SK-N-SH treated with all-trans-retinoic acid at 6 μM for 48 hours (cell line): ENCODE measurements at regions not wholly inside any gene's neighbourhood (a gene's known extent, or its start where the extent isn't known, plus 50 kb on each side); places are given as distances from the start of the nearest gene placed in this dataset.

Source experiments
- ATAC-seq: fragments of 200-7000 bp; cut with Tn5 transposase; 3 replicates; pipeline ENCODE4 v1.9.1; 2020; ENCODE audit warnings: mild to moderate bottlenecking, moderate library complexity
- ARNTL ChIP-seq: fragments of 450-650 bp; formaldehyde crosslinking; IDR thresholded peaks from 2 replicates; pipeline ENCODE4 v1.5.0; 2020; ENCODE audit warnings: low read depth, mild to moderate bottlenecking, moderate library complexity, borderline replicate concordance
- BACH2 ChIP-seq: fragments of 250-450 bp; sonication (Bioruptor Pico); IDR thresholded peaks from 2 replicates; pipeline ENCODE4 v1.9.0; 2021; ENCODE audit warnings: mild to moderate bottlenecking, borderline replicate concordance
- CREB5 ChIP-seq: fragments of 250-450 bp; sonication (Bioruptor Pico); IDR thresholded peaks from 2 replicates; pipeline ENCODE4 v1.5.1; 2020; ENCODE audit warnings: low read depth, mild to moderate bottlenecking, moderate library complexity
- CSDC2 ChIP-seq: fragments of 250-450 bp; sonication (Bioruptor Pico); IDR thresholded peaks from 2 replicates; pipeline ENCODE4 v1.5.0; 2020; ENCODE audit warnings: mild to moderate bottlenecking, moderate library complexity
- CSRNP3 ChIP-seq: fragments of 250-450 bp; sonication (Bioruptor Pico); IDR thresholded peaks from 2 replicates; pipeline ENCODE4 v1.5.1; 2021; ENCODE audit warnings: mild to moderate bottlenecking, moderate library complexity
- GLIS3 ChIP-seq: fragments of 250-450 bp; sonication (Bioruptor Pico); IDR thresholded peaks from 2 replicates; pipeline ENCODE4 v1.5.0; 2020; ENCODE audit warnings: mild to moderate bottlenecking, moderate library complexity
- OSR1 ChIP-seq: fragments of 250-450 bp; sonication (Bioruptor Pico); IDR thresholded peaks from 2 replicates; pipeline ENCODE4 v1.8.0; 2022; ENCODE audit warnings: moderate library complexity, mild to moderate bottlenecking, inconsistent platforms
- PATZ1 ChIP-seq: fragments of 250-450 bp; sonication (Bioruptor Pico); IDR thresholded peaks from 2 replicates; pipeline ENCODE4 v1.8.0; 2020; ENCODE audit warnings: mild to moderate bottlenecking, moderate library complexity, borderline replicate concordance
- PPARA ChIP-seq: fragments of 250-450 bp; sonication (Bioruptor Pico); IDR thresholded peaks from 2 replicates; pipeline ENCODE4 v1.5.0; 2020; ENCODE audit warnings: mild to moderate bottlenecking, borderline replicate concordance
- RARB ChIP-seq: fragments of 250-450 bp; sonication (Bioruptor Pico); IDR thresholded peaks from 2 replicates; pipeline ENCODE4 v1.8.0; 2021; ENCODE audit warnings: mild to moderate bottlenecking, moderate library complexity
- SNAI2 ChIP-seq: fragments of 250-450 bp; sonication (Bioruptor Pico); IDR thresholded peaks from 2 replicates; pipeline ENCODE4 v1.5.0; 2020; ENCODE audit warnings: mild to moderate bottlenecking, moderate library complexity
- TCF4 ChIP-seq: fragments of 250-450 bp; sonication (Bioruptor Pico); IDR thresholded peaks from 2 replicates; pipeline ENCODE4 v1.8.0; 2021; ENCODE audit warnings: mild to moderate bottlenecking, moderate library complexity, borderline replicate concordance
- TOX ChIP-seq: fragments of 250-450 bp; sonication (Bioruptor Pico); IDR thresholded peaks from 2 replicates; pipeline ENCODE4 v1.8.0; 2021; ENCODE audit warnings: mild to moderate bottlenecking, moderate library complexity, borderline replicate concordance
- TSHZ2 ChIP-seq: fragments of 250-450 bp; sonication (Bioruptor Pico); IDR thresholded peaks from 2 replicates; pipeline ENCODE4 v1.5.0; 2020; ENCODE audit warnings: mild to moderate bottlenecking, moderate library complexity
- ZC3H10 ChIP-seq: fragments of 250-450 bp; sonication (Bioruptor Pico); IDR thresholded peaks from 2 replicates; pipeline ENCODE4 v1.5.1; 2021; ENCODE audit warnings: mild to moderate bottlenecking, moderate library complexity
- ZFP3 ChIP-seq: fragments of 250-450 bp; sonication (Bioruptor Pico); IDR thresholded peaks from 2 replicates; pipeline ENCODE4 v1.5.0; 2020; ENCODE audit warnings: mild to moderate bottlenecking, moderate library complexity
- ZFP30 ChIP-seq: fragments of 450-650 bp; formaldehyde crosslinking; IDR thresholded peaks from 2 replicates; pipeline ENCODE4 v1.5.0; 2022; ENCODE audit warnings: mild to moderate bottlenecking, moderate library complexity
- ZNF565 ChIP-seq: fragments of 450-650 bp; formaldehyde crosslinking; conservative IDR thresholded peaks from 2 replicates; pipeline ENCODE4 v1.5.0; 2020; ENCODE audit warnings: low read depth, mild to moderate bottlenecking, moderate library complexity
- ZNF8 ChIP-seq: fragments of 450-650 bp; formaldehyde crosslinking; IDR thresholded peaks from 2 replicates; pipeline ENCODE4 v1.5.0; 2020; ENCODE audit warnings: mild to moderate bottlenecking, moderate library complexity

- no peak for TF ChIP-seq TSHZ2
- TF ChIP-seq CSDC2 (CRISPR knock-in tag), result no peak
- no peak for TF ChIP-seq SNAI2 (CRISPR knock-in tag)
- TF ChIP-seq PATZ1 (CRISPR knock-in tag), result no peak
- no peak for TF ChIP-seq TOX
- no peak for TF ChIP-seq GLIS3
- TF ChIP-seq ZC3H10 (CRISPR knock-in tag), result no peak
- TF ChIP-seq RARB (CRISPR knock-in tag), result no peak
- no peak for TF ChIP-seq ZFP3 (CRISPR knock-in tag)
- no peak for TF ChIP-seq ZNF565 (CRISPR knock-in tag)
- TF ChIP-seq, all 23 proteins: peak for 0
These were observed 70.7 kb upstream of the PPP3CA start (continued) for GRCh38 chr4:101418055-101418454.

GRCh38 chr4:101417046-101417445, 69.7 kb upstream of the PPP3CA start:
- no peak for TF ChIP-seq CSDC2 (CRISPR knock-in tag)
- TF ChIP-seq OSR1 (CRISPR knock-in tag), result no peak
- no peak for TF ChIP-seq RARB (CRISPR knock-in tag)
- no peak for TF ChIP-seq ARNTL (CRISPR knock-in tag)
- no peak for TF ChIP-seq CREB5
- TF ChIP-seq ZNF8 (CRISPR knock-in tag), result no peak
- TF ChIP-seq CSRNP3 (CRISPR knock-in tag), result no peak
- TF ChIP-seq TCF4 (CRISPR knock-in tag), result no peak
- no peak for TF ChIP-seq TSHZ2
- no peak for TF ChIP-seq PPARA (CRISPR knock-in tag)
- TF ChIP-seq ZFP30, result no peak
- TF ChIP-seq BACH2 (CRISPR knock-in tag), result no peak
- TF ChIP-seq SNAI2 (CRISPR knock-in tag), result no peak
- no peak for TF ChIP-seq PATZ1 (CRISPR knock-in tag)
- ATAC-seq, result no peak
